ENCODE measurements at regions not wholly inside any gene's neighbourhood (a gene's known extent, or its start where the extent isn't known, plus 50 kb on each side); places are given as distances from the start of the nearest gene placed in this dataset.
"Not testable (repeated sequence)": the region's sequence is repeated elsewhere in the genome, so short reads cannot be mapped to it uniquely, and the experiment has no call there.

DNA sequence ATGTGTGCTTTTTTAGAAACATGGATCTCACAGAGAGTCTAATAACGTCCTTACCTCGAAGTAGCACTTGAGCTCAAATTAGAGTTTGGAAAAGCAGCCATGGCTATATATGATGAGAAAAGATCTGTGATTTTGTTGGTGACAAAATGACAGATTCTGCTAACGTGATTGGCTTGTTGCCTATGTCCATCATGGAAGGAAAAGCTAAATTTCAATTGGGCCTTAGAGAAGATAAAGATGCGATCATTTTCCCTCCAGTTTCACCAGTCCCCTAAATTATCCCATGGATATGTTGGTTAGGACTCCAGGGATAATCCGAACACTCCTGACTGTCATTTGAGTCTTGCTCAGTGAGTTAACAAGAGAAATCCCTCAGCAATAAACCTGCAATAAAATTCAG is 175.8 kb downstream of the C16orf95 start:
- intact Hi-C loops (cut with DNase I), result no loop called here
- DNase-seq, result no peak

DNA sequence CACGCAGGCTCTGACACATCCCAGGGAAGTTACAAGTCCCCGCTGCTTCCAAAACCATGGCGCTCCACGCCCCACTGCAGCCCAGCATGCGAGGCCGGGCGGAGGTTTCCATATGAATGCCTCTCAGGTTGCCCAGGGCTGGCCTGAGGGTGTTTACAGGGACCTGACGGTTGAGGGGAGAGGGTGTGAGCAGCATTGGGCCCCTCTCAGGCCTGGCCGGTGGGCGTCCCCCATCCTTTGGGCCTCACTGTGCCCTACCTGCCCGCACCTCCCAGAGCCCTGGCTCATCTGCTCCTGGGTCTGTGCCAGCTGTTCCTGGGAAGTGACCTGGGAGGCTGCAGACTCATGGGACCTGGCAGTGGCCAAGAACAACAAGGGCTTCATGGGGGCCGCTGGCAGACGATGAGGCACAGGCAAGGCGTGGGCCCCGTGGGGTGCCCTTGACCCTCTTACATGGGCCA is 173.5 kb downstream of the C16orf95 start:
- no peak for DNase-seq
- intact Hi-C loops (cut with DNase I), result no loop called here

GRCh38 chr16:87144232-87144631 is 173.0 kb downstream of the C16orf95 start:
- intact Hi-C loops (cut with DNase I), result no loop called here
- no peak for DNase-seq

- intact Hi-C loops (cut with DNase I), result no loop called here
- DNase-seq, result no peak
These were observed 171.7 kb downstream of the C16orf95 start for GRCh38 chr16:87145181-87146176.

- DNase-seq, result no peak
- intact Hi-C loops (cut with DNase I), result no loop called here
These were observed 170.5 kb downstream of the C16orf95 start for GRCh38 chr16:87146676-87147075.

DNA sequence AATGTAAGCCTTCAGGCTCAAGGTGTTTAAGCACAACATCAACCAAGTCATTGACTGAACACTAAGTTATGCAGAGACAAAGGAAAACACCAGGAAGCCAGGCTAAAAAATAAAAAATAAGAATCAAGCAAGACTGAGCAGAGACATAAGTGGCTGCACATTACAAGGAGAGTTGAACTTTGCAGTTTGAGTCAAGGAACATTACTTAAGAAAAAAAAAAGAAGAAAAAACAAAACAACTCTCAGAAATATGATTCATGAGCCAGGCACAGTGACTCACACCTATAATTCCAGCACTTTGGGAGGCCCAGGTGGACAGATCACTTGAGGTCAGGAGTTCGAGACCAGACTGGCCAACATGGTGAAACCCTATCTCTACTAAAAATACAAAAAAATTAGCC is 168.1 kb downstream of the C16orf95 start:
- DNase-seq, result no peak
- intact Hi-C loops (cut with DNase I), result no loop called here

DNA sequence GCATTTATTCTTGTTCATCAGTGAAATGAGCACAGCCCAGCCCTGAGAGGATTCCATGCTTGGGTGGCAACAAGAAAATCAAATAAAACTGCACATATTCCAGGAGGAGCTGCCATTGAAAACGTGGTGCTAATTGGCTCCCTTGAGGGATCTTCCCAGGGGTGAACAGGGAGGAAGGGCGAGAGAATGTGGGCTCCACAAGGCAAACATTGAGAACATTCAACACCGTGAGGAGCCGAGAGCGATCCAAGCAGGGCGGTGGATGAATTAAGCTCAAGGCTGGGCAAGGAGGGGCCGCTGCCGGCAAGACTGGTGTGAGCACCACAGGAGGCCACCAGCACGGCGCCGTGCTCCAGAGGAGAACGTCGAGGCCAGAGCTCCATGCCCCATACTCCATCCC is 166.9 kb downstream of the C16orf95 start:
- DNase-seq, result no peak
- intact Hi-C loops (cut with DNase I), result no loop called here

- intact Hi-C loops (cut with DNase I), result no loop called here
- no peak for DNase-seq
These were observed 166.4 kb downstream of the C16orf95 start for GRCh38 chr16:87150681-87151280.

- intact Hi-C loops (cut with DNase I), result no loop called here
- no peak for DNase-seq
These were observed 164.9 kb downstream of the C16orf95 start for GRCh38 chr16:87152221-87152755.

DNA sequence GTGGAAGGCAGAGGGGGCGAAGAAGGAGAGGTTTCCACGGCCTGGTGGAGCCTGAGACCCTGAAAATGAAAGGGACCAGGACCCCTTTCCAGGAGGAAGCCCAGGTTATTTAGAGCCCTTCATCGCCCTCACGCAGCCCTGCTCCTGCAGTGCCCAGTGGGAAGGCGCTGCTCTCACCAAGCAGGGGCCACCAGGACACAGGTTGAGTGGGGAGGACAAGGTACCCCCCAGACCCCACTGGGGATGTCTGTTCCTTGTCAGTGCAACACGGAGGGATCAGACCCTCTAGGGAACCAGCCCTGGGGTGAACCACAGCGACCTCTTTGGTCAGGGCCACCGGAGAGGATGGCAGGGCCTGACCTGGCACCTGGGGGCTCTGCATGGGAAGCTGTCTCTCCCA is 163.9 kb downstream of the C16orf95 start:
- no peak for DNase-seq
- intact Hi-C loops (cut with DNase I), result no loop called here

DNA sequence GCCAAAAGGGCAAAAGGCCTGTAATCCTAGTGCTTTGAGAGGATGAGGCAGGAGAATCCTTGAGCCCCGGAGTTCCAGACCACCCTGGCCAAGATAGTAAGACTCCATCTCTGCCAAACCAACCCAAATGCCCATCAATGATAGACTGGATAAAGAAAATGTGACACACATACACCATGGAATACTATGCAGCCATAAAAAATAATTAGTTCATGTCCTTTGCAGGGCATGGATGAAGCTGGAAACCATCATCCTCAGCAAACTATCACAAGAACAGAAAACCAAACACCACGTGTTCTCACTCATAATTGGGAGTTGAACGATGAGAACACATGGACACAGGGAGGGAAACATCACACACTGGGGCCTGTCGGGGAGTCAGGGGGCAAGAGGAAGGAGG is 161.9 kb downstream of the C16orf95 start:
- DNase-seq; intact Hi-C loops (cut with DNase I): not testable (repeated sequence)

DNA sequence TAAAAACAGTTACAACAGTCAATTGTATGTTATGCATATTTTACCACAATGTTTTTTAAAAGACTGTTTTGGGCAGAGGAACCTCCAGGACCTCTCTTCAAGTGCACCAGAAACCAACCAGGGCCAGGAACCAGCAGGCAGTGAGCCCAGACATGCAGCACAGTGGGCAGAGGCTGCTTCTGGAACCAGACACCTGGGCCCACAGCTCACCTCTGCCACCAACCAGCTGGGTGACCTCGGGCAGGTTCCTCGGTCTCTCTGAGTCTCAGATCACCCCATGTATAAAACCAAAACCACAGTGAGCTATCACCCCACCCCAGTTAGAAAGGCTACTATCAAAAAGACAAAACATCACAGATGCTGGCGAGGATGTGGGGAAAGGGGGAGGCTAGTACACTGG is 161.0 kb downstream of the C16orf95 start:
- no peak for DNase-seq
- intact Hi-C loops (cut with DNase I), result no loop called here

DNA sequence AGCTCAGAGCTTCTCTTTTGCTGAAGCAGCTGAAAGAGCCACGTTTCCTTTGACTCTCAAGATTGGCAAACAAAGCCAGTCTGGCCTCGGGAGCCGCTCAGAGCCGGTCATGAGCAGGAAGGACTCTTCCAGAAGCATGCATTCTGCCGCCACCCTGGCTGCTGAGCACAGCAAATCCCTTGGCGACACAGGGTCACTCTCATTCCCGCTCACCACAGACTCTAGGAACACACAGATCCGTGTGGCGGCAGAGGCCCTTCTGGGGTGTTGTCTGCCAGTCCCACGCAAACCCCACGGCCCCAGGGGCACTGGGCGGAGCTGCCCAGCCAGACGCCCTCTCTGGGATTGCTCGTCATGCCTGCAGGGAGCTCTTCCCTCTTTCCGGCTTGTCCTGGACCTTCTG is 157.0 kb downstream of the C16orf95 start:
- no peak for DNase-seq

DNA sequence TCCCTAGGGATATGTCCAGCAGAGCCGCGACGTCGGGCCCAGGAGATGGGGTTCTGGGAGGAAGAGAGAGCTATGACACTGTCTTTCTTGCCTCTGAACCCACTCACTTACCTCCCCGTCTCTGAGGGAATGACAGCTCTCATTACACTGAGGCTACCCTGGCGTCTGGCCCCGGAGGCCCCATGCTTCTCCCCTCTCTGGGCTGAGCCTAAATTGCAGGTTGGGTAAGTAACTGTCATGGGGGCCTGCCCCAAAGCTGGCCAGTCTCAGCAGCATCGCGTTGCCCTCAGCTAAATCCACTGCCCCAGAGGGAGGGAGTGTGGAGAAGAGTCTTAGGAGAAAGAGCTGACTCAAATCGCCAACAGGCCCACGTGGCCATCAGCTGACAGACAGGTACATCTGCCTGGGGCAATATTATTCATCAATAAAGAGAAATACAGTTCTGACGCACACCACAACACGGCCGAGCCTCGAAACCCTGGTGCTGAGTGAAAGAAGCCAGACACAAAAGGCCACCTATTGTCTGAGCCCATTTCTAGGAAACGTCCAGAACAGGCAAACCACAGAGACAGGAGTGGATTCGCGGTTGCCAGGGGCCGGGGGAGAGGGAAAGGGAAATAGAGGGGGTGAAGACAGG is 156.4 kb downstream of the C16orf95 start:
- intact Hi-C loops (cut with DNase I), result no loop called here
- no peak for DNase-seq

More for the DNA sequence above, 157.0 kb downstream of the C16orf95 start:
- intact Hi-C loops (cut with DNase I), result no loop called here

DNA sequence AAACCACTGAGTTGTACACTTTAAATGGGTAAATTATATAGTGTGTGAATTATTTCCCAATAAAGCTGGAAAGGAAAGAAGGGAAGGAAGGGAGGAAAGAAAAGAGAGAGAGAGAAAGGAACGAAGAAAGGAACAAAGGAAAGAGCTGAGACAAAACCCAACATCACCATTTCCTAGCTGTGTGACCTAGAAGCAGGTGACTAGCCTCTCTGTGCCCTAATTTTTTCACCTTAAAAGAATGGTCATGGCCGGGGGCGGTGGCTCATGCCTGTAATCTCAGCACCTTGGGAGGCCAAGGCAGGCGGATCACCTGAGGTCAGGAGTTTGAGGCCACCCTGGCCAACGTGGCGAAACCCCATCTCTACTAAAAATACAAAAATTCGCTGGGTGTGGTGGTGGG is 155.8 kb downstream of the C16orf95 start:
- intact Hi-C loops (cut with DNase I); DNase-seq: not testable (repeated sequence)

DNA sequence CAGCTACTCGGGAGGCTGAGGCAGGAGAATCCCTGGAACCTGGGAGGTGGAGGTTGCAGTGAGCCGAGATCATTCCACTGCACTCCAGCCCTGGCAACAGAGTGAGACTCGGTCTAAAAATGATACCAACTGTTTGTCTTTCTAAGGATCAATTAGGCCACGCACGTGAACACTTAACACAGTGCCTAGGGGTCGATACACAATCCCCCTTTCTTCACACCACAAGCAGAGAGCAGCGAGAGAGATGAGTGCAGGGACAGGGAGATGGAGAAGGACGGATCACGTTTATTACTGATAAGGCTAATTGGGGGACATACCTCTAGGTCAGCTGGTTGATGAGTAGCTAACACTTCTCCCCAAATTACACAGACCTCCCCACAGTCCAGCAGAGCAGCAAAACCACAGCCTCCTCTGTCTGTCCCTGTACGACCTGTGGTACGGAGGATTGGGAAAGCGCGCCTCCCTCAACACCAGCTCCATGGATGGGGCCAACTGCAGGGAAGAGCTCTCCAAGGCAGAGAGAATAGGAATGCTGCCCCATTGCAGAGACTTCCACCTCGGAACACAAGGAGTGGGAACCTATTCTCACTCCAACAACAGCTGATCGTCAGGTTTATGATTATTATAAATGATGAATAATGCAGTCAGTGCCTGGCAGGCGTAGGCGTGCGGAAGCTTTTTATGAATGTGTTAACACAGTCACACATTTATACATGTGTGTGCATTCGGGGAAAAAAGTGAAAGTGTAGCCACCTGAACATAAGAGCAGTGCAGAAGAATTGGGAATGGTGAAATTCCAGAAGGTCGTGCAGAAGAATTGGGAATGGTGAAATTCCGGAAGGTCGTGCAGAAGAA is 155.1 kb downstream of the C16orf95 start:
- intact Hi-C loops (cut with DNase I), result no loop called here
- DNase-seq, result peak in 32 of 42 donors; percentile 5 to 69 (median 36)

DNA sequence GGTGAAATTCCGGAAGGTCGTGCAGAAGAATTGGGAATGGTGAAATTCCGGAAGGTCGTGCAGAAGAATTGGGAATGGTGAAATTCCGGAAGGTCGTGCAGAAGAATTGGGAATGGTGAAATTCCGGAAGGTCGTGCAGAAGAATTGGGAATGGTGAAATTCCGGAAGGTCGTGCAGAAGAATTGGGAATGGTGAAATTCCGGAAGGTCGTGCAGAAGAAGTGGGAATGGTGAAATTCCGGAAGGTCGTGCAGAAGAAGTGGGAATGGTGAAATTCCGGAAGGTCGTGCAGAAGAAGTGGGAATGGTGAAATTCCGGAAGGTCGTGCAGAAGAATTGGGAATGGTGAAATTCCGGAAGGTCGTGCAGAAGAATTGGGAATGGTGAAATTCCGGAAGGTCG is 154.4 kb downstream of the C16orf95 start:
- DNase-seq; intact Hi-C loops (cut with DNase I): not testable (repeated sequence)

- intact Hi-C loops (cut with DNase I), result no loop called here
These were observed 153.6 kb downstream of the C16orf95 start for GRCh38 chr16:87163637-87164036.

DNA sequence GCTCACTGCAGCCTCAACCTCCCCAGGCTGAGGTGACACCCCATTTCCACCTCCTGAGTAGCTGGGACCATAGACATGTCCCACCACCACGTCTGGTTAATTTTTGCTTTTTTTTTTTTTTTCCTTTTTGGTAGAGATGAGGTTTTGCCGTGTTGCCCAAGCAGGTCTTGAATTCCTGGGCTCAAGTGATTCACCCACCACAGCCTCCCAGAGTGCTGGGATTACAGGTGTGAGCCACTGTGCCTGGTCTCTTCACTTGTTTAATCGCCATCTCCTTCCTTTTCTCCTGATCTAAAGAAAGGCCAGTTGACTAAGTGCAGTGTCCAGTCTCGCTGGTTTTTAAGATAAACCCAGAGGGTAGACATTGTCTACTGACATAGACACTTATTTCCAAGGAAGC is 152.0 kb downstream of the C16orf95 start:
- intact Hi-C loops (cut with DNase I), result no loop called here
- DNase-seq, result no peak

More at GRCh38 chr16:87163637-87164036, 153.6 kb downstream of the C16orf95 start:
- no peak for DNase-seq
